Kidney (tissue), 13 donors: ENCODE measurements at regions not wholly inside any gene's neighbourhood (a gene's known extent, or its start where the extent isn't known, plus 50 kb on each side); places are given as distances from the start of the nearest gene placed in this dataset.

Experiments used
- DNase-seq, 5 donors: peaks; one replicate each; pipeline ENCODE4 v3.0.0-alpha.2; 2013 to 2020
- FAIRE-seq: peaks from 2 replicates; lab custom pipeline; 2012; peaks lifted over from hg19 to GRCh38; lab: Jason Lieb, UNC
- H3K27ac ChIP-seq, 2 donors: one replicate each; pipeline ENCODE4 v1.7.0; 2013; ENCODE audit warnings: low read depth in 2 of 2, low read length in 2 of 2, inconsistent platforms in 1 of 2
- H3K27me3 ChIP-seq: one replicate; pipeline ENCODE4 v1.7.1; 2013; ENCODE audit warnings: low read length, inconsistent platforms; ENCODE audit not compliant: control insufficient read depth, insufficient read depth
- H3K36me3 ChIP-seq, 3 donors: one replicate each; pipeline versions ENCODE4 v1.7.0 to v1.7.1; 2013; ENCODE audit warnings: low read length in 3 of 3, control low read depth in 1 of 3, inconsistent platforms in 1 of 3; ENCODE audit not compliant: insufficient read depth in 3 of 3, control insufficient read depth in 2 of 3
- H3K4me1 ChIP-seq, 3 donors: one replicate each; pipeline versions ENCODE4 v1.7.0 to v1.7.1; 2013; ENCODE audit warnings: low read length in 3 of 3, inconsistent platforms in 1 of 3, low read depth in 1 of 3; ENCODE audit not compliant: control insufficient read depth in 2 of 3, insufficient read depth in 2 of 3
- H3K4me3 ChIP-seq, 3 donors: one replicate each; pipeline versions ENCODE4 v1.7.0 to v1.8.1; 2013; ENCODE audit warnings: low read length in 3 of 3, control low read depth in 1 of 3, inconsistent platforms in 1 of 3
- H3K9ac ChIP-seq, 3 donors: one replicate each; pipeline versions ENCODE4 v1.7.0 to v1.7.1; 2013; ENCODE audit warnings: low read length in 3 of 3, control low read depth in 1 of 3, inconsistent platforms in 1 of 3
- H3K9me3 ChIP-seq, 3 donors: one replicate each; pipeline versions ENCODE4 v1.7.0 to v1.7.1; 2013; ENCODE audit warnings: low read length in 3 of 3, control low read depth in 1 of 3, inconsistent platforms in 1 of 3; ENCODE audit not compliant: control insufficient read depth in 2 of 3, insufficient read depth in 1 of 3
- CTCF ChIP-seq: IDR thresholded peaks from 3 replicates; pipeline ENCODE4 v1.5.1; 2012; ENCODE audit warnings: mild to moderate bottlenecking, moderate library complexity, borderline replicate concordance; ENCODE audit not compliant: insufficient read depth; ENCODE audit errors: extremely low read depth
- intact Hi-C: fragments of 100-400 bp; cut with DNase I; formaldehyde crosslinking; loops from one replicate; pipeline ENCODE4 v1.11.1; 2022
- donor health status: control.
- donor health status: control.
- donor health status: control.
- donor health status: control.
- donor health status: control.
- donor health status: DM: yes; HTN: yes; CAD: no.
- donor health status: Normal renal cell carcinoma (clear cell type).

- Histone ChIP-seq H3K27me3 (no peaks in the 10 kb centered on the region), H3K4me1 (no peaks in the 10 kb centered on the region), H3K9me3 (peaks cover 0 to 4% (median 4%) of the 10 kb centered on the region in 3 donors), H3K36me3 (no peaks in the 10 kb centered on the region), H3K9ac (no peak overlapping the region), H3K27ac (no peak overlapping the region), H3K4me3 (no peak overlapping the region)
- FAIRE-seq (no peak), DNase-seq (no peak)
- intact Hi-C loops: no loop called here
- no peak for TF ChIP-seq CTCF
Observed at GRCh38 chr10:119996944-119997343, 104.4 kb downstream of the SEC23IP start.

GRCh38 chr10:119997429-119997828 is 104.9 kb downstream of the SEC23IP start:
- intact Hi-C loops: no loop called here
- H3K4me1 ChIP-seq: no peaks in the 10 kb centered on the region
- no peaks in the 10 kb centered on the region for H3K36me3 ChIP-seq
- H3K27me3 ChIP-seq: no peaks in the 10 kb centered on the region
- H3K27ac ChIP-seq: no peak overlapping the region
- no peak for TF ChIP-seq CTCF
- FAIRE-seq (no peak), DNase-seq (no peak)
- H3K9me3 ChIP-seq: peaks cover 0 to 4% (median 4%) of the 10 kb centered on the region in 3 donors
- no peak overlapping the region for H3K4me3 ChIP-seq
- no peak overlapping the region for H3K9ac ChIP-seq

- no peak overlapping the region for H3K4me3 ChIP-seq
- no peaks in the 10 kb centered on the region for H3K36me3 ChIP-seq
- intact Hi-C loops: no loop called here
- peaks cover 0 to 4% (median 0%) of the 10 kb centered on the region in 3 donors for H3K9me3 ChIP-seq
- no peaks in the 10 kb centered on the region for H3K4me1 ChIP-seq
- no peaks in the 10 kb centered on the region for H3K27me3 ChIP-seq
- DNase-seq (no peak), FAIRE-seq (no peak)
- no peak overlapping the region for H3K9ac ChIP-seq
- H3K27ac ChIP-seq: no peak overlapping the region
- TF ChIP-seq CTCF: no peak
Observed at GRCh38 chr10:120002785-120003184, 110.3 kb downstream of the SEC23IP start.
